Osteoblast (primary cell): ENCODE measurements at regions not wholly inside any gene's neighbourhood (a gene's known extent, or its start where the extent isn't known, plus 50 kb on each side); places are given as distances from the start of the nearest gene placed in this dataset.
A peak's percentile ranks its signal among the peaks of the same experiment; 100 is the strongest.

Experiments
- DNase-seq: peaks from one replicate; pipeline ENCODE4 v3.0.0; 2011; ENCODE audit warnings: low spot score, mixed read lengths; ENCODE audit not compliant: insufficient read length; ENCODE audit errors: missing footprints
- H2AFZ ChIP-seq: 2 replicates; pipeline ENCODE4 v1.6.0; 2011; ENCODE audit warnings: mild to moderate bottlenecking, low read length
- H3K27ac ChIP-seq: 2 replicates; pipeline ENCODE4 v1.5.1; 2011; ENCODE audit warnings: mild to moderate bottlenecking, low read depth, low read length, moderate library complexity
- H3K27me3 ChIP-seq: 2 replicates; pipeline ENCODE4 v1.6.0; 2012; ENCODE audit warnings: mild to moderate bottlenecking, control low read depth, inconsistent platforms, low read length, moderate library complexity; ENCODE audit not compliant: insufficient read depth
- H3K36me3 ChIP-seq: 2 replicates; pipeline ENCODE4 v1.5.1; 2011; ENCODE audit warnings: mild to moderate bottlenecking, low read length, control low read depth, moderate library complexity; ENCODE audit not compliant: insufficient read depth
- H3K4me1 ChIP-seq: 2 replicates; pipeline ENCODE4 v1.5.1; 2011; ENCODE audit warnings: mild to moderate bottlenecking, low read length, control low read depth, moderate library complexity; ENCODE audit not compliant: insufficient read depth
- H3K4me2 ChIP-seq: 2 replicates; pipeline ENCODE4 v1.6.0; 2011; ENCODE audit warnings: mild to moderate bottlenecking, low read length; ENCODE audit not compliant: insufficient read depth
- H3K4me3 ChIP-seq: fragments of 200-600 bp; sonication (generic); 3 replicates; pipeline ENCODE4 v1.5.1; 2012; ENCODE audit warnings: mild to moderate bottlenecking, low read length, inconsistent platforms; ENCODE audit not compliant: insufficient read depth
- H3K79me2 ChIP-seq: 2 replicates; pipeline ENCODE4 v1.6.0; 2012; ENCODE audit warnings: mild to moderate bottlenecking, low read length, control low read depth, inconsistent platforms; ENCODE audit not compliant: insufficient read depth
- H3K9me3 ChIP-seq: 2 replicates; pipeline ENCODE4 v1.5.1; 2011; ENCODE audit warnings: low read depth, low read length, control low read depth
- H4K20me1 ChIP-seq: 2 replicates; pipeline ENCODE4 v1.6.0; 2012; ENCODE audit warnings: mild to moderate bottlenecking, low read length, control low read depth; ENCODE audit not compliant: insufficient read depth
- TF ChIP-seq, protein P1 (sequence below): IDR thresholded peaks from 2 replicates; pipeline ENCODE4 v1.5.1; 2011; ENCODE audit warnings: mild to moderate bottlenecking, low read depth, low read length, moderate library complexity; ENCODE audit errors: extremely low read depth

DNA sequence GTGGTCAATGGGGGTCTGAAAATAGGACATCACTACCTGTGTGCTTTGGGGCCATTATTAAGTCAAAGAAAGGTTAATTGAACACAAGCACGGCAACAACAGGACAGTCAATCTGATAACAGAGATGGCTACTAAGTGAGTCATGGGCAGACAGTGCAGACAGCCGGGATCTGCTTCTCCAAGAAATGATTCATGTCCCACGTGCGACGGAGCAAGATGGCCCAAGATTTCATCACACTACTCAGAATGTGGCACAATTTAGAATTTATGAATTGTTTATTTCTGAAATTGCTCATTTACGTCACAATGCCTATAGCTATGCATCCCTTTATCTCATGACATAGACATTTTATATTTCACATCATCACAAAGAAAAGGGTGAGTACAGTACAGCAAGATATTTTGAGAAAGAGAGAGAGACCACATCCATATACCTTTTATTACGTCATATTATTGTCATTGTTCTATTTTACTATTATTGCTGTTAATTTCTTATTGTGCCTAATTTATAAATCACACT lies 770.6 kb upstream of the NR2F2 start:
- Histone ChIP-seq H3K4me3 (no peak overlapping the region), H3K36me3 (no peaks in the 10 kb centered on the region), H3K27ac (peak overlapping the region; percentile 67), H4K20me1 (no peaks in the 10 kb centered on the region), H3K4me2 (no peak overlapping the region), H3K9me3 (no peaks in the 10 kb centered on the region), H2AFZ (no peak overlapping the region), H3K4me1 (peaks cover 24% of the 10 kb centered on the region), H3K79me2 (no peaks in the 10 kb centered on the region), H3K27me3 (no peaks in the 10 kb centered on the region)
- no peak for DNase-seq
- TF ChIP-seq, protein P1, sequence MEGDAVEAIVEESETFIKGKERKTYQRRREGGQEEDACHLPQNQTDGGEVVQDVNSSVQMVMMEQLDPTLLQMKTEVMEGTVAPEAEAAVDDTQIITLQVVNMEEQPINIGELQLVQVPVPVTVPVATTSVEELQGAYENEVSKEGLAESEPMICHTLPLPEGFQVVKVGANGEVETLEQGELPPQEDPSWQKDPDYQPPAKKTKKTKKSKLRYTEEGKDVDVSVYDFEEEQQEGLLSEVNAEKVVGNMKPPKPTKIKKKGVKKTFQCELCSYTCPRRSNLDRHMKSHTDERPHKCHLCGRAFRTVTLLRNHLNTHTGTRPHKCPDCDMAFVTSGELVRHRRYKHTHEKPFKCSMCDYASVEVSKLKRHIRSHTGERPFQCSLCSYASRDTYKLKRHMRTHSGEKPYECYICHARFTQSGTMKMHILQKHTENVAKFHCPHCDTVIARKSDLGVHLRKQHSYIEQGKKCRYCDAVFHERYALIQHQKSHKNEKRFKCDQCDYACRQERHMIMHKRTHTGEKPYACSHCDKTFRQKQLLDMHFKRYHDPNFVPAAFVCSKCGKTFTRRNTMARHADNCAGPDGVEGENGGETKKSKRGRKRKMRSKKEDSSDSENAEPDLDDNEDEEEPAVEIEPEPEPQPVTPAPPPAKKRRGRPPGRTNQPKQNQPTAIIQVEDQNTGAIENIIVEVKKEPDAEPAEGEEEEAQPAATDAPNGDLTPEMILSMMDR: no peak

DNA sequence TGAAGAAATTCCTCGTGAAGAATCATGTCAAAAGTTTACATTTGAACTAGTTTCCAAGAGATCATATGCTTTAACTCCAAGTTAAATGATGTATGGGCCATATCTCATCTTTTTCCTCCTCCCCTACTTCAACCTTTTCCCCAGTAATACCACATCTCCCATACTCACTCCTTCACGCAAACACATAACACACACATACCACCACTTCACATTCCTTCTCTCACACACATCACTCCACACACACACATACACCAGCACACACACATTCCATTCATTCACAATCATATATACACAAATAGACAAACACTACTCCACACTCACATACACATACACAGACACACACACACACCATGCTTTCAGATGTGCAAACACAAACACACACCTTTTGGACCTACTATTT lies 769.0 kb upstream of the NR2F2 start:
- H4K20me1 ChIP-seq: no peaks in the 10 kb centered on the region
- H3K27ac ChIP-seq: no peak overlapping the region
- H3K4me3 ChIP-seq: no peak overlapping the region
- H3K9me3 ChIP-seq: no peaks in the 10 kb centered on the region
- H3K27me3 ChIP-seq: no peaks in the 10 kb centered on the region
- H3K36me3 ChIP-seq: no peaks in the 10 kb centered on the region
- DNase-seq: no peak
- H3K4me2 ChIP-seq: no peak overlapping the region
- no peaks in the 10 kb centered on the region for H3K79me2 ChIP-seq
- peaks cover 22% of the 10 kb centered on the region for H3K4me1 ChIP-seq
- TF ChIP-seq, protein P1: no peak
- no peak overlapping the region for H2AFZ ChIP-seq

DNA sequence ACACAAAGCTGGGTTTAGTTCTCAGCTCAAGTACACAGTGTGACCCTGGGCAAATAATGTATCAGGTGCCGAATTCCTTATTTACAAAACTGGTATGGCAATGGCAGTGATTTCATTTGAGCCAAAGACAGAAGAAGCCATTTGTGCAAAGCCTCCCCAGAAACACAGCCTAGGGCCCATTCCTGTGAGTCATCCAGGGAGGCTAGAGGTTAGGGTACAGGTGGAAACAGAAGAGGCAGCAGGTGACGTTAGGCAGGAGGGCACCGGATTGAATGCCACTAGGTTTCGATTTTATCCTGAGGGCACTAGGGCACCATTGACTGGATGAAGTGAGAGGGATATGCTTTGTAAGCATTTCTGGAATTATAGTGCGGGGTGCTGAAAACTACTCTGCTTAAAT lies 766.9 kb upstream of the NR2F2 start:
- Histone ChIP-seq H3K27ac (no peak overlapping the region), H3K4me3 (no peak overlapping the region), H3K79me2 (no peaks in the 10 kb centered on the region), H3K27me3 (no peaks in the 10 kb centered on the region), H3K36me3 (no peaks in the 10 kb centered on the region), H3K9me3 (no peaks in the 10 kb centered on the region), H3K4me1 (peaks cover 12% of the 10 kb centered on the region), H3K4me2 (no peak overlapping the region), H2AFZ (no peak overlapping the region), H4K20me1 (no peaks in the 10 kb centered on the region)
- DNase-seq: no peak
- TF ChIP-seq, protein P1: no peak

DNA sequence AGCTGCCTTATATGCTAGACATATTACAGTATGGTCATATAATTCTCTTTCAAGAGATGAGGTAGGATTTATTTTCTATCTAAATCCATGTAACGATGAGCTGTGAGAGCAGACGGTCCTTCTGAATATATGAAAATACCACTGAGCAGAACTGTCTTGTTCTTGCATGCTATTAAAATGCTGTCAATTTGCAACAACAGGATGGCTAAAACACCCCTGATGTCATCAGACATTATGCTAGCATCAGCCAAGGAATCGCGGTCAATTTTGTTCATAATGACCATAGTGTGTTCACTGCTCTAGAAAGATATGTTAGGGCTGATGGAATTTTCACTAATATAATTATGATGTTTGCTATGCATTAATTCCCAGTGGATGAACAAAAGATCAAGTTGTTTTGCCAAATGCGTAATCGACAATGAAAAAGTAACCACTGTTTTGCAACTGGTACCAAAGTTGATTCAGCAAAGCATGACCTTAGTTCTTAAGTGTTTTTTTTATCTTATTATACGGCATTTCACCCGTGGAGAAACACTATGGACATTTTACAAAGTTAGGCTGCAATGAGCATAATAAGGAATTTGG lies 765.4 kb upstream of the NR2F2 start:
- DNase-seq: no peak
- TF ChIP-seq, protein P1: no peak

More for the DNA sequence above, 765.4 kb upstream of the NR2F2 start:
- H3K36me3 ChIP-seq: no peaks in the 10 kb centered on the region
- H3K79me2 ChIP-seq: no peaks in the 10 kb centered on the region
- H4K20me1 ChIP-seq: no peaks in the 10 kb centered on the region
- no peak overlapping the region for H3K27ac ChIP-seq
- H3K27me3 ChIP-seq: no peaks in the 10 kb centered on the region
- no peak overlapping the region for H3K4me3 ChIP-seq
- no peak overlapping the region for H2AFZ ChIP-seq
- no peak overlapping the region for H3K4me2 ChIP-seq
- H3K9me3 ChIP-seq: no peaks in the 10 kb centered on the region
- peaks cover 7% of the 10 kb centered on the region for H3K4me1 ChIP-seq
